Esophagus squamous epithelium (tissue), 5 donors: ENCODE measurements at regions not wholly inside any gene's neighbourhood (a gene's known extent, or its start where the extent isn't known, plus 50 kb on each side); places are given as distances from the start of the nearest gene placed in this dataset.
A peak's percentile ranks its signal among the peaks of the same experiment; 100 is the strongest.

ENCODE experiments used
- DNase-seq: peaks from one replicate; lab custom pipeline; 2025; lab: John Stamatoyannopoulos, UW
- H3K27ac ChIP-seq, 4 donors: fragments of 200-600 bp; sonication (generic); one replicate each; pipeline ENCODE4 v1.5.1; 2016 to 2019; ENCODE audit warnings: mild to moderate bottlenecking in 1 of 4
- H3K27me3 ChIP-seq, 4 donors: fragments of 200-600 bp; sonication (generic); 1 replicate in 3 of 4; 2 replicates in 1 of 4; pipeline versions ENCODE4 v1.5.1 to v1.6.0; 2017 to 2021; ENCODE audit warnings: antibody characterized with exemption in 1 of 4
- H3K36me3 ChIP-seq, 3 donors: fragments of 200-600 bp; sonication (generic); one replicate each; pipeline ENCODE4 v1.5.1; 2016 to 2019
- H3K4me1 ChIP-seq, 3 donors: fragments of 200-600 bp; sonication (generic); one replicate each; pipeline ENCODE4 v1.5.1; 2017 to 2019
- H3K4me3 ChIP-seq, 4 donors: fragments of 200-600 bp; sonication (generic); 1 replicate in 3 of 4; 2 replicates in 1 of 4; pipeline ENCODE4 v1.5.1; 2016 to 2019; ENCODE audit warnings: mild to moderate bottlenecking in 2 of 4, moderate library complexity in 1 of 4
- H3K9me3 ChIP-seq, 3 donors: fragments of 200-600 bp; sonication (generic); one replicate each; pipeline ENCODE4 v1.5.1; 2016 to 2019
- CTCF ChIP-seq, 6 experiments: fragments of 450-650 bp in 4 of 6; fragments of 200-600 bp in 2 of 6; sonication (generic) in 2 of 6; IDR thresholded peaks; one replicate each; pipeline ENCODE4 v1.5.1; 2016 to 2019; ENCODE audit warnings: antibody characterized with exemption in 6 of 6, mild to moderate bottlenecking in 4 of 6, moderate library complexity in 4 of 6
- POLR2A ChIP-seq, 4 donors: fragments of 450-650 bp; IDR thresholded peaks; one replicate each; pipeline ENCODE4 v1.6.1; 2017; ENCODE audit warnings: antibody characterized with exemption in 4 of 4, mild to moderate bottlenecking in 4 of 4, moderate library complexity in 3 of 4
- WGBS, 2 donors: methylation state at CpG; one replicate each; pipeline ENCODE4 v1.1.5; 2018; 5-methylcytosine and 5-hydroxymethylcytosine counted together
- intact Hi-C: fragments of 100-400 bp; cut with DNase I; formaldehyde crosslinking; loops from one replicate; pipeline ENCODE4 v1.15.0; 2022
- donor health status: DM: yes; HTN: yes; CAD: no.

- no peak for DNase-seq
- Histone ChIP-seq H3K4me3 (no peak overlapping the region), H3K27ac (no peak overlapping the region), H3K36me3 (no peaks in the 10 kb centered on the region), H3K27me3 (no peaks in the 10 kb centered on the region), H3K4me1 (peaks cover 0 to 8% (median 0%) of the 10 kb centered on the region in 3 donors), H3K9me3 (no peaks in the 10 kb centered on the region)
- intact Hi-C loops, result no loop called here
- 56 to 58% methylated on average over 1 of the region's 1 CpG for WGBS, 2 donors
- TF ChIP-seq POLR2A (IDR thresholded peaks at IDR 0.05) (no peak), CTCF (IDR thresholded peaks at IDR 0.05) (no peak)
Observed at GRCh38 chr5:21678526-21678925, 1174.6 kb downstream of the CDH12 start.

GRCh38 chr5:21672911-21673310 is 1180.2 kb downstream of the CDH12 start:
- Histone ChIP-seq H3K9me3 (no peaks in the 10 kb centered on the region), H3K36me3 (no peaks in the 10 kb centered on the region), H3K4me1 (no peaks in the 10 kb centered on the region), H3K27ac (no peak overlapping the region), H3K27me3 (no peaks in the 10 kb centered on the region), H3K4me3 (no peak overlapping the region)
- WGBS, 2 donors, result 47 to 69% methylated on average over 1 of the region's 1 CpG
- no peak for DNase-seq
- intact Hi-C loops, result no loop called here
- TF ChIP-seq CTCF (IDR thresholded peaks at IDR 0.05) (no peak), POLR2A (IDR thresholded peaks at IDR 0.05) (no peak)

- TF ChIP-seq CTCF (IDR thresholded peaks at IDR 0.05), result no peak
- TF ChIP-seq POLR2A (IDR thresholded peaks at IDR 0.05), result no peak
- Histone ChIP-seq H3K27me3 (no peaks in the 10 kb centered on the region), H3K36me3 (no peaks in the 10 kb centered on the region), H3K4me3 (no peak overlapping the region), H3K4me1 (no peaks in the 10 kb centered on the region), H3K9me3 (no peaks in the 10 kb centered on the region), H3K27ac (no peak overlapping the region)
- DNase-seq, result no peak
- intact Hi-C loops, result no loop called here
Observed at GRCh38 chr5:21672360-21672759, 1180.8 kb downstream of the CDH12 start.

GRCh38 chr5:21665524-21665923 is 1187.6 kb downstream of the CDH12 start:
- Histone ChIP-seq H3K9me3 (no peaks in the 10 kb centered on the region), H3K4me3 (no peak overlapping the region), H3K36me3 (no peaks in the 10 kb centered on the region), H3K4me1 (no peaks in the 10 kb centered on the region), H3K27me3 (no peaks in the 10 kb centered on the region), H3K27ac (no peak overlapping the region)
- intact Hi-C loops, result no loop called here
- WGBS, 2 donors, result 56% methylated on average over 2 of the region's 2 CpGs
- TF ChIP-seq POLR2A (IDR thresholded peaks at IDR 0.05), result no peak
- TF ChIP-seq CTCF (IDR thresholded peaks at IDR 0.05), result no peak
- DNase-seq, result no peak

- H3K27ac ChIP-seq, result no peak overlapping the region
- intact Hi-C loops, result no loop called here
- no peaks in the 10 kb centered on the region for H3K9me3 ChIP-seq
- H3K36me3 ChIP-seq, result no peaks in the 10 kb centered on the region
- no peak for DNase-seq
- H3K4me1 ChIP-seq, result no peaks in the 10 kb centered on the region
- peak in 1 of 6 experiments; percentile 12 for TF ChIP-seq CTCF (IDR thresholded peaks at IDR 0.05)
- TF ChIP-seq POLR2A (IDR thresholded peaks at IDR 0.05), result no peak
- H3K4me3 ChIP-seq, result no peak overlapping the region
- WGBS, 2 donors, result 33 to 63% methylated on average over 1 of the region's 2 CpGs
- H3K27me3 ChIP-seq, result no peaks in the 10 kb centered on the region
Observed at GRCh38 chr5:21663082-21663481, 1190.1 kb downstream of the CDH12 start.
